IMR-90 (cell line): ENCODE measurements at regions not wholly inside any gene's neighbourhood (a gene's known extent, or its start where the extent isn't known, plus 50 kb on each side); places are given as distances from the start of the nearest gene placed in this dataset.

Source experiments
- ATAC-seq: fragments of 200-7000 bp; cut with Tn5 transposase; 2 replicates; pipeline ENCODE4 v1.9.1; 2020; ENCODE audit warnings: low read depth, mild to moderate bottlenecking, moderate library complexity
- BruUV-seq: library from RNA; stranded (reverse); fragments of 400-500 nt; replicated peaks from 2 replicates; lab custom pipeline; 2021; lab: Mats Ljungman, UMichigan
- CTCF ChIA-PET: fragments of 300-600 bp; formaldehyde crosslinking; extraction: SDS; loops from one replicate; lab custom pipeline; 2021; ENCODE audit warnings: antibody characterized with exemption; lab: Yijun Ruan, JAX
- POLR2A ChIA-PET: fragments of 300-600 bp; sonication (Branson Sonifier 250); formaldehyde crosslinking; loops from one replicate; lab custom pipeline; 2022; ENCODE audit warnings: antibody characterized with exemption; ENCODE audit not compliant: unreplicated experiment; lab: Charles Lee
- DNase-seq: peaks from one replicate; pipeline ENCODE4 v3.0.0; 2013
- H2AFZ ChIP-seq: replicated peaks from 2 replicates; pipeline ENCODE3; 2013; ENCODE audit warnings: low read length, mild to moderate bottlenecking; ENCODE audit not compliant: poor library complexity
- H2AK5ac ChIP-seq: 2 replicates; pipeline ENCODE4 v1.6.1; 2013; ENCODE audit warnings: low read depth, low read length, inconsistent platforms
- H2AK9ac ChIP-seq: replicated peaks from 2 replicates; pipeline ENCODE3; 2013; ENCODE audit warnings: mild to moderate bottlenecking, low read depth, low read length, moderate library complexity; ENCODE audit not compliant: poor library complexity
- H2BK120ac ChIP-seq: 2 replicates; pipeline ENCODE4 v1.6.1; 2013; ENCODE audit warnings: low read depth, low read length, inconsistent platforms
- H2BK15ac ChIP-seq: 3 replicates; pipeline ENCODE4 v1.6.1; 2013; ENCODE audit warnings: low read depth, low read length, inconsistent platforms
- H2BK20ac ChIP-seq: 2 replicates; pipeline ENCODE4 v1.6.1; 2013; ENCODE audit warnings: low read depth, mild to moderate bottlenecking, inconsistent platforms, low read length, moderate library complexity
- H2BK5ac ChIP-seq: 2 replicates; pipeline ENCODE4 v1.6.1; 2013; ENCODE audit warnings: mild to moderate bottlenecking, low read depth, low read length, inconsistent platforms; ENCODE audit not compliant: poor library complexity, severe bottlenecking
- H3K14ac ChIP-seq: replicated peaks from 2 replicates; pipeline ENCODE4 v1.6.1; 2013; ENCODE audit warnings: low read depth, low read length, inconsistent platforms
- H3K18ac ChIP-seq: 2 replicates; pipeline ENCODE4 v1.6.1; 2013; ENCODE audit warnings: low read depth, low read length, control low read depth
- H3K23ac ChIP-seq: 2 replicates; pipeline ENCODE4 v1.6.1; 2013; ENCODE audit warnings: low read depth, low read length, inconsistent platforms
- H3K27ac ChIP-seq: 2 replicates; pipeline ENCODE4 v1.5.1; 2013; ENCODE audit warnings: mild to moderate bottlenecking, control low read depth, low read length; ENCODE audit not compliant: insufficient read depth
- H3K27me3 ChIP-seq: 2 replicates; pipeline ENCODE4 v1.6.1; 2013; ENCODE audit warnings: low read length; ENCODE audit not compliant: control insufficient read depth, insufficient read depth
- H3K36me3 ChIP-seq: 2 replicates; pipeline ENCODE4 v1.6.1; 2013; ENCODE audit warnings: low read length, mixed read lengths; ENCODE audit not compliant: control insufficient read depth, insufficient read depth
- H3K4ac ChIP-seq: 2 replicates; pipeline ENCODE4 v1.6.1; 2013; ENCODE audit warnings: low read depth, low read length, inconsistent platforms
- H3K4me1 ChIP-seq: 2 replicates; pipeline ENCODE4 v1.6.1; 2013; ENCODE audit warnings: low read length, mixed read lengths; ENCODE audit not compliant: control insufficient read depth, insufficient read depth
- H3K4me2 ChIP-seq: 2 replicates; pipeline ENCODE4 v1.6.1; 2013; ENCODE audit warnings: low read depth, mild to moderate bottlenecking, control low read depth, low read length, moderate library complexity
- H3K4me3 ChIP-seq: 2 replicates; pipeline ENCODE4 v1.5.1; 2013; ENCODE audit warnings: low read depth, mild to moderate bottlenecking, control low read depth, low read length, moderate library complexity; ENCODE audit not compliant: insufficient read depth
- H3K56ac ChIP-seq: 2 replicates; pipeline ENCODE4 v1.6.1; 2013; ENCODE audit warnings: low read length, inconsistent platforms; ENCODE audit not compliant: insufficient read depth; ENCODE audit errors: extremely low read depth
- H3K79me1 ChIP-seq, 2 experiments: 2 replicates each; pipeline ENCODE4 v1.6.1; 2013; ENCODE audit warnings: low read length in 2 of 2, inconsistent platforms in 1 of 2, low read depth in 1 of 2
- H3K9ac ChIP-seq: 2 replicates; pipeline ENCODE4 v1.6.1; 2013; ENCODE audit warnings: low read depth, low read length, control low read depth
- H3K9me1 ChIP-seq: 2 replicates; pipeline ENCODE4 v1.6.1; 2013; ENCODE audit warnings: low read length, inconsistent platforms; ENCODE audit not compliant: insufficient read depth
- H3K9me3 ChIP-seq: 2 replicates; pipeline ENCODE4 v1.6.1; 2013; ENCODE audit warnings: low read length; ENCODE audit not compliant: control insufficient read depth, insufficient read depth
- H4K20me1 ChIP-seq: 2 replicates; pipeline ENCODE4 v1.6.1; 2013; ENCODE audit warnings: low read length, inconsistent platforms; ENCODE audit not compliant: insufficient read depth
- H4K5ac ChIP-seq: 2 replicates; pipeline ENCODE4 v1.6.1; 2013; ENCODE audit warnings: mild to moderate bottlenecking, low read depth, low read length, control low read depth
- H4K8ac ChIP-seq, 2 experiments: 2 replicates each; pipeline ENCODE4 v1.6.1; 2013; ENCODE audit warnings: low read depth in 2 of 2, low read length in 2 of 2, control low read depth in 1 of 2, inconsistent platforms in 1 of 2
- H4K91ac ChIP-seq: 2 replicates; pipeline ENCODE4 v1.6.1; 2013; ENCODE audit warnings: low read depth, low read length, inconsistent platforms; ENCODE audit not compliant: insufficient read depth
- MXI1 ChIP-seq: IDR thresholded peaks from 2 replicates; pipeline ENCODE4 v1.6.1; 2012; ENCODE audit warnings: low read depth, mild to moderate bottlenecking, low read length, moderate library complexity, borderline replicate concordance
- USF2 ChIP-seq: fragments of 150-350 bp; IDR thresholded peaks from 2 replicates; pipeline ENCODE4 v1.6.1; 2017; ENCODE audit warnings: mild to moderate bottlenecking, antibody characterized with exemption, low read length, low read depth
- WGBS, 2 experiments: methylation state at CpG; one replicate each; pipeline versions ENCODE4 v1.1.5 to v1.1.7; 2013; ENCODE audit warnings: missing lambda C conversion rate in 2 of 2; ENCODE audit not compliant: insufficient read length in 1 of 2; ENCODE audit errors: extremely low coverage in 2 of 2; 5-methylcytosine and 5-hydroxymethylcytosine counted together
- dilution Hi-C: fragments of 300-500 bp; cut with HindIII; formaldehyde crosslinking; loops from one replicate; pipeline ENCODE4 v1.14.3; 2018; ENCODE audit warnings: low sequenced_read_pairs; ENCODE audit not compliant: unreplicated experiment
- in situ Hi-C: fragments of 300-500 bp; cut with MboI; formaldehyde crosslinking; loops from 3 replicates; pipeline ENCODE4 v1.14.3; 2019; ENCODE audit warnings: low sequenced_read_pairs, inconsistent platforms, mixed read lengths
- intact Hi-C: fragments of 100-400 bp; cut with micrococcal nuclease; formaldehyde crosslinking; loops from 2 replicates; pipeline ENCODE4 v1.10.0; 2022

GRCh38 chr4:162659716-162660115 lies 495.9 kb upstream of the FSTL5 start:
- no CpG with 5 or more reads among the region's 1 CpG for WGBS, 2 experiments
- in situ Hi-C loops = no loop called here
- BruUV-seq = no TSS peak

More at GRCh38 chr4:162659716-162660115, 495.9 kb upstream of the FSTL5 start:
- dilution Hi-C loops = no loop called here
- H3K9me1 ChIP-seq = no peaks in the 10 kb centered on the region
- H2BK5ac ChIP-seq = no peak overlapping the region
- H4K5ac ChIP-seq = no peak overlapping the region
- peaks cover 2% of the 10 kb centered on the region; the same call in 1 of the 2 replicates for H3K9me3 ChIP-seq
- no peak overlapping the region for H4K8ac ChIP-seq
- no peak overlapping the region for H4K91ac ChIP-seq
- no peaks in the 10 kb centered on the region for H3K79me1 ChIP-seq
- H3K9ac ChIP-seq = no peak overlapping the region
- H3K4me3 ChIP-seq = no peak overlapping the region
- ChIA-PET CTCF (no interaction called here), POLR2A (no interaction called here)
- no peak overlapping the region for H2AK5ac ChIP-seq
- no peaks in the 10 kb centered on the region for H3K4me1 ChIP-seq
- H2BK120ac ChIP-seq = no peak overlapping the region
- H2AFZ ChIP-seq = no peak overlapping the region
- no peak overlapping the region for H2BK15ac ChIP-seq
- H4K20me1 ChIP-seq = no peaks in the 10 kb centered on the region
- TF ChIP-seq USF2 (no peak), MXI1 (no peak)
- no peak overlapping the region for H3K27ac ChIP-seq
- no peak for ATAC-seq
- intact Hi-C loops = no loop called here
- H3K27me3 ChIP-seq = no peaks in the 10 kb centered on the region
- H3K23ac ChIP-seq = no peak overlapping the region
- no peak overlapping the region for H2AK9ac ChIP-seq
- no peak overlapping the region for H3K4me2 ChIP-seq
- no peak overlapping the region for H3K18ac ChIP-seq
- H3K36me3 ChIP-seq = no peaks in the 10 kb centered on the region
- no peak overlapping the region for H2BK20ac ChIP-seq
- no peak for DNase-seq
- H3K56ac ChIP-seq = no peak overlapping the region
- H3K4ac ChIP-seq = no peak overlapping the region
- H3K14ac ChIP-seq = no peak overlapping the region
